ENCODE measurements at regions not wholly inside any gene's neighbourhood (a gene's known extent, or its start where the extent isn't known, plus 50 kb on each side); places are given as distances from the start of the nearest gene placed in this dataset.

- H3K9me3 ChIP-seq (ENCODE audit: low read depth), result no peaks in the 10 kb centered on the region
- H3K4me1 ChIP-seq (ENCODE audit: insufficient read depth), result no peaks in the 10 kb centered on the region
- H3K9me2 ChIP-seq (replicated peaks; ENCODE audit: insufficient read depth), result no peaks in the 10 kb centered on the region
- H4K20me1 ChIP-seq (ENCODE audit: insufficient read depth, poor library complexity, severe bottlenecking), result no peaks in the 10 kb centered on the region
- H2AFZ ChIP-seq, result no peak overlapping the region
- H3K4me2 ChIP-seq, result no peak overlapping the region
- DNase-seq (ENCODE audit: low spot score), result no peak
- H3K27ac ChIP-seq, result no peak overlapping the region
- no peaks in the 10 kb centered on the region for H3K36me3 ChIP-seq (replicated peaks; ENCODE audit: insufficient read depth, low read depth)
- no peak for TF ChIP-seq EZH2 (IDR thresholded peaks at IDR 0.05; ENCODE audit: borderline replicate concordance)
- TF ChIP-seq EZH2phosphoT487 (IDR thresholded peaks at IDR 0.05; ENCODE audit: low read depth, severe bottlenecking, unreplicated experiment), result no peak
- TF ChIP-seq, protein P1, sequence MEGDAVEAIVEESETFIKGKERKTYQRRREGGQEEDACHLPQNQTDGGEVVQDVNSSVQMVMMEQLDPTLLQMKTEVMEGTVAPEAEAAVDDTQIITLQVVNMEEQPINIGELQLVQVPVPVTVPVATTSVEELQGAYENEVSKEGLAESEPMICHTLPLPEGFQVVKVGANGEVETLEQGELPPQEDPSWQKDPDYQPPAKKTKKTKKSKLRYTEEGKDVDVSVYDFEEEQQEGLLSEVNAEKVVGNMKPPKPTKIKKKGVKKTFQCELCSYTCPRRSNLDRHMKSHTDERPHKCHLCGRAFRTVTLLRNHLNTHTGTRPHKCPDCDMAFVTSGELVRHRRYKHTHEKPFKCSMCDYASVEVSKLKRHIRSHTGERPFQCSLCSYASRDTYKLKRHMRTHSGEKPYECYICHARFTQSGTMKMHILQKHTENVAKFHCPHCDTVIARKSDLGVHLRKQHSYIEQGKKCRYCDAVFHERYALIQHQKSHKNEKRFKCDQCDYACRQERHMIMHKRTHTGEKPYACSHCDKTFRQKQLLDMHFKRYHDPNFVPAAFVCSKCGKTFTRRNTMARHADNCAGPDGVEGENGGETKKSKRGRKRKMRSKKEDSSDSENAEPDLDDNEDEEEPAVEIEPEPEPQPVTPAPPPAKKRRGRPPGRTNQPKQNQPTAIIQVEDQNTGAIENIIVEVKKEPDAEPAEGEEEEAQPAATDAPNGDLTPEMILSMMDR (IDR thresholded peaks at IDR 0.05; ENCODE audit: poor library complexity), result no peak
- no peak overlapping the region for H3K4me3 ChIP-seq
- no peaks in the 10 kb centered on the region for H3K27me3 ChIP-seq
- WGBS (ENCODE audit: low lambda C conversion rate, missing lambda C conversion rate), result 63% methylated on average over 4 of the region's 4 CpGs
- no peaks in the 10 kb centered on the region for H3K79me2 ChIP-seq
These were observed 111.5 kb upstream of the APP start for GRCh38 chr21:26282058-26282457.

- Histone ChIP-seq H2AFZ (no peak overlapping the region), H3K9me3 (ENCODE audit: low read depth) (no peaks in the 10 kb centered on the region), H3K4me2 (no peak overlapping the region), H4K20me1 (ENCODE audit: insufficient read depth, poor library complexity, severe bottlenecking) (no peaks in the 10 kb centered on the region), H3K4me1 (ENCODE audit: insufficient read depth) (no peaks in the 10 kb centered on the region), H3K9me2 (replicated peaks; ENCODE audit: insufficient read depth) (no peaks in the 10 kb centered on the region), H3K27ac (no peak overlapping the region), H3K36me3 (replicated peaks; ENCODE audit: insufficient read depth, low read depth) (no peaks in the 10 kb centered on the region), H3K79me2 (no peaks in the 10 kb centered on the region), H3K4me3 (no peak overlapping the region), H3K27me3 (no peaks in the 10 kb centered on the region)
- no peak for DNase-seq (ENCODE audit: low spot score)
- TF ChIP-seq, protein P1 (IDR thresholded peaks at IDR 0.05; ENCODE audit: poor library complexity), result no peak
- TF ChIP-seq EZH2phosphoT487 (IDR thresholded peaks at IDR 0.05; ENCODE audit: low read depth, severe bottlenecking, unreplicated experiment) (no peak), EZH2 (IDR thresholded peaks at IDR 0.05; ENCODE audit: borderline replicate concordance) (no peak)
- WGBS (ENCODE audit: low lambda C conversion rate, missing lambda C conversion rate), result 89% methylated on average over 2 of the region's 2 CpGs
These were observed 110.9 kb upstream of the APP start for GRCh38 chr21:26281506-26281905.

DNA sequence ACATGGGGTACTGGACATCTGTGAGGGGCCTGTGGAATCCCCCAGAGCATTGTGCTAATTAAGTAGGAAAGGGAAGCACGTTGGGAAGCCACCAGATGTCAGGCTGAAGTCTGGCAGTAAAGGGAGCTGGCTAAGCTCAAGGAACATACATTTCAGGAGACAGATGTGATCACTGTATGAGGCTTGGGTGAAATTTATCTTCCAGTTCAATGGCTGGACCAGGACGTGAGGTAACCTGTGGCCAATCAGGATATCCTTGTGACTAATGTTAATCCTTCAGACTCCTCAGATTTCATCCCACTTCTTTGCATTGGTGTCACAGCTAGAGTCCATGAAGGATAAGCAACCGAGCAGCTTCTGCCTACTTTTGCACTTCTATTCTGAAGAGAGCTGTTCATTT, 110.2 kb upstream of the APP start:
- Histone ChIP-seq H4K20me1 (ENCODE audit: insufficient read depth, poor library complexity, severe bottlenecking) (no peaks in the 10 kb centered on the region), H3K9me2 (replicated peaks; ENCODE audit: insufficient read depth) (no peaks in the 10 kb centered on the region), H3K9me3 (ENCODE audit: low read depth) (no peaks in the 10 kb centered on the region), H3K79me2 (no peaks in the 10 kb centered on the region), H3K27ac (no peak overlapping the region), H3K36me3 (replicated peaks; ENCODE audit: insufficient read depth, low read depth) (no peaks in the 10 kb centered on the region), H3K4me3 (no peak overlapping the region), H2AFZ (no peak overlapping the region), H3K4me2 (no peak overlapping the region), H3K27me3 (no peaks in the 10 kb centered on the region), H3K4me1 (ENCODE audit: insufficient read depth) (no peaks in the 10 kb centered on the region)
- WGBS (ENCODE audit: low lambda C conversion rate, missing lambda C conversion rate), result 31% methylated on average over 3 of the region's 3 CpGs
- TF ChIP-seq, protein P1 (IDR thresholded peaks at IDR 0.05; ENCODE audit: poor library complexity), result no peak
- TF ChIP-seq EZH2phosphoT487 (IDR thresholded peaks at IDR 0.05; ENCODE audit: low read depth, severe bottlenecking, unreplicated experiment) (no peak), EZH2 (IDR thresholded peaks at IDR 0.05; ENCODE audit: borderline replicate concordance) (no peak)
- DNase-seq (ENCODE audit: low spot score), result no peak

DNA sequence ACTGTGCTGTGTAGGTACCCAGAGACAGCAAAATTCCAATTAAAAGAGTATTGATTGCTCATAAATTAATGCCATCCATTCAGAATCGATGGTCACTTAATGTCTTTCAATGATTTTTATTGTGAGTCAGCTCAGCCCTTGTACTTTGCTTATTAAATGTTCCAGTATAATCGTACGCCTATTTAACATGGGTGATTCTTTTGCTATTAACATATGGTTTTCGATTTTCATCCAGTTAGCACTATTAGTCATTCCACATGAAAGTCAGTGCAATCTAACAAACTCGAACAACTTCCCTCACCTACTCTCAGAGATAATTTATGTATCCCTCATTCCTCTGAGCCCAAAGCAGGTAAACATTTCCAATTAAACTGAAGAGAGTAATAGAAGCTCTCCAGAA, 109.6 kb upstream of the APP start:
- no peaks in the 10 kb centered on the region for H3K9me2 ChIP-seq (replicated peaks; ENCODE audit: insufficient read depth)
- DNase-seq (ENCODE audit: low spot score), result no peak
- no peaks in the 10 kb centered on the region for H3K9me3 ChIP-seq (ENCODE audit: low read depth)
- H3K4me2 ChIP-seq, result no peak overlapping the region
- TF ChIP-seq EZH2phosphoT487 (IDR thresholded peaks at IDR 0.05; ENCODE audit: low read depth, severe bottlenecking, unreplicated experiment) (no peak), EZH2 (IDR thresholded peaks at IDR 0.05; ENCODE audit: borderline replicate concordance) (no peak)
- TF ChIP-seq, protein P1 (IDR thresholded peaks at IDR 0.05; ENCODE audit: poor library complexity), result no peak
- no peaks in the 10 kb centered on the region for H3K4me1 ChIP-seq (ENCODE audit: insufficient read depth)
- H2AFZ ChIP-seq, result no peak overlapping the region
- no peaks in the 10 kb centered on the region for H3K27me3 ChIP-seq
- H3K36me3 ChIP-seq (replicated peaks; ENCODE audit: insufficient read depth, low read depth), result no peaks in the 10 kb centered on the region
- H3K4me3 ChIP-seq, result no peak overlapping the region
- WGBS (ENCODE audit: low lambda C conversion rate, missing lambda C conversion rate), result 83% methylated on average over 5 of the region's 5 CpGs
- H3K27ac ChIP-seq, result no peak overlapping the region
- no peaks in the 10 kb centered on the region for H4K20me1 ChIP-seq (ENCODE audit: insufficient read depth, poor library complexity, severe bottlenecking)
- no peaks in the 10 kb centered on the region for H3K79me2 ChIP-seq

Measured in hepatocyte (in vitro differentiated cells).